ENCODE measurements at regions not wholly inside any gene's neighbourhood (a gene's known extent, or its start where the extent isn't known, plus 50 kb on each side); places are given as distances from the start of the nearest gene placed in this dataset.

DNA sequence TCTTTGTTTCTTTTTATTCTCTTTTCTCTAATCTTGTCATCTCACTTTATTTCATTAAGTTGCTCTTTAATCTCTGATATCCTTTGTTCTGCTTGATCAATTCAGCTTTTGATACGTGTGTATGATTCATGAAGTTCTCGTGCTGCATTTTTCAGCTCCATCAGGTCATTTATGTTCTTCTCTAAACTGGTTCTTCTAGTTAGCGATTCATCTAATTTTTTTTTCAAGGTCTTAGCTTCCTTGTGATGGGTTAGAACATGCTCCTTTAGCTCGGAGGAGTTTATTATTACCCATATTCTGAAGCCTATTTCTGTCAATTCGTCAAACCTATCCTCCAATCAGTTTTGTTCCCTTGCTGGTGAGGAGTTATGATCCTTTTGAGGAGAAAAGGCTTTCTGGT, 1045.0 kb upstream of the ADGRL3 start:
- TF ChIP-seq EZH2phosphoT487 (IDR thresholded peaks at IDR 0.05; ENCODE audit: borderline replicate concordance, low read length) (no peak), CTCF (conservative IDR thresholded peaks at IDR 0.05; ENCODE audit: low read depth, low read length) (no peak), EZH2 (IDR thresholded peaks at IDR 0.05; ENCODE audit: low read length, unreplicated experiment) (no peak)

Data from PC-3 (cell line).